ENCODE measurements at regions not wholly inside any gene's neighbourhood (a gene's known extent, or its start where the extent isn't known, plus 50 kb on each side); places are given as distances from the start of the nearest gene placed in this dataset.

DNA sequence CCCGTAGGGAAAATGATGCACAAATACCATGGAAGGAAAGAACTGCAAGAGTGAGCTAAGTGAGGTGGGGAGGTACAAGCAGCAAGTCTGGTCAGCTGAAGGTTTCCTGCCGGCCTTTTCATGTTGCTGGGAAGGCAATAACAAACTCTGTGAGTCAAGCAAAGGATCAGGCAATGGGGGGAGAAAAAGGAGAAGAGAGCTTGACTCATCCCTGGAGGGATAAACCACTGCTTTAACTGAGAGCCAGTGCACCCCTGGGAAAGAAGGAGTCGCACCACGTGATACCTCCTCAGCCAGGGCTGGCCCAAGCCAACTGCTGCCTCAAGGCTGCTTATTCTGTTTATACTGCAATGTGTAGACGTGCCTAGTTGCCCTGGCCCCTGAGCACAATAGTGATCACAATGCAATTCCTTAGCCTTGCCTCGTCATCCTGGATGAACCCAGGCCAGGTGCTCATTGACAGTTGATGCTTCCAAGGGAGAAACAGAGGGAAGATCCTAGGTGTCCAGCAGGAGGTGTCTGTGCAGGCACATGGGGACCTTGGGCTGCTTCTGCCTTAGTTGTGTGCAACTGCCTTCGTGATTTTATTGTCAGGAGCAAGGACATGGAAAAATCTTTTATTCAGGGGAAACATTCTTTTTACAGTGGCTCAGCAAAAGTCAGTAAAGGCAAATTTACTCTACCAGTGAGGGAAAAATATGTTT lies 203.0 kb upstream of the TUT7 start:
- Histone ChIP-seq H2BK5ac (ENCODE audit: low read length) (no peak overlapping the region), H4K8ac (ENCODE audit: low read depth, low read length) (no peak overlapping the region), H3K14ac (ENCODE audit: low read length) (no peak overlapping the region), H2AK5ac (ENCODE audit: low read depth, low read length) (no peak overlapping the region), H3K27me3 (ENCODE audit: control insufficient read depth in 3 of 3, insufficient read depth in 3 of 3, low read depth in 1 of 3, low read length in 3 of 3) (no peaks in the 10 kb centered on the region), H3K36me3 (replicated peaks in 1 of 2; ENCODE audit: control insufficient read depth in 2 of 2, insufficient read depth in 2 of 2, low read length in 2 of 2) (no peaks in the 10 kb centered on the region), H2BK12ac (ENCODE audit: low read length) (no peak overlapping the region), H3K23ac (ENCODE audit: low read depth, low read length, poor library complexity) (peak overlapping the region; percentile 16), H3K18ac (ENCODE audit: low read length) (peak overlapping the region; percentile 5), H3K4me3 (ENCODE audit: low read length in 2 of 2) (no peak overlapping the region), H2BK15ac (ENCODE audit: low read length) (peak overlapping the region; percentile 43), H3K27ac (replicated peaks; ENCODE audit: low read length) (no peak overlapping the region), H3K79me1 (ENCODE audit: low read depth, low read length) (no peaks in the 10 kb centered on the region), H3K4ac (ENCODE audit: low read length) (no peak overlapping the region), H3K9ac (ENCODE audit: low read depth, low read length, poor library complexity) (no peak overlapping the region), H4K91ac (ENCODE audit: low read depth, low read length, poor library complexity) (no peak overlapping the region), H3K9me3 (replicated peaks in 1 of 2; ENCODE audit: control insufficient read depth in 2 of 2, insufficient read depth in 1 of 2, low read depth in 1 of 2, low read length in 2 of 2) (no peaks in the 10 kb centered on the region), H3K4me2 (ENCODE audit: insufficient read depth, low read length, poor library complexity, severe bottlenecking) (no peak overlapping the region), H2BK120ac (ENCODE audit: low read depth, low read length) (no peak overlapping the region), H2AFZ (ENCODE audit: low read length) (no peak overlapping the region), H3K4me1 (ENCODE audit: control insufficient read depth in 2 of 2, insufficient read depth in 1 of 2, low read depth in 1 of 2, low read length in 2 of 2) (peaks cover 0 to 7% of the 10 kb centered on the region in 2 donors)
- no peak for DNase-seq (ENCODE audit: low spot score)
- no CpG with 5 or more reads among the region's 7 CpGs for WGBS, 2 donors (ENCODE audit: extremely low coverage in 2 of 2, insufficient read length in 2 of 2, insufficient replicate concordance in 1 of 2)

DNA sequence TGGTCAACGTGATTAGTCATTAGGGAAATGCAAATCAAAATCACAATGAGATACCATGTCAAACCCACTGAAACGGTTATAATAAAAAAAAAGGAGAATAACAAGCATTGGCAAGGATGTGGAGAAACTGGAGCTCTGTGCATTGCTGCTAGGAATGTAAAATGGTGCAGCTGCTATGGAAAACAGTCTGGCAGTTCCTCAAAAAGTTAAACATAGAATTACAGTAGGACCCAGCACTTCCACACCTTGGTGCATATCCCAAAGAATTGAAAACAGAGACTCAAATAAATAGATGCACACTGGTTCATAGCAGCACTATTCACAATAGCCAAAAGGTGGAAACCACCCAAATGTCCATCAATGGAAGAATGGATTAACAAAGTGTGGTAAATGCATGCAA lies 201.5 kb upstream of the TUT7 start:
- no peaks in the 10 kb centered on the region for H3K27me3 ChIP-seq (ENCODE audit: control insufficient read depth in 3 of 3, insufficient read depth in 3 of 3, low read depth in 1 of 3, low read length in 3 of 3)

DNA sequence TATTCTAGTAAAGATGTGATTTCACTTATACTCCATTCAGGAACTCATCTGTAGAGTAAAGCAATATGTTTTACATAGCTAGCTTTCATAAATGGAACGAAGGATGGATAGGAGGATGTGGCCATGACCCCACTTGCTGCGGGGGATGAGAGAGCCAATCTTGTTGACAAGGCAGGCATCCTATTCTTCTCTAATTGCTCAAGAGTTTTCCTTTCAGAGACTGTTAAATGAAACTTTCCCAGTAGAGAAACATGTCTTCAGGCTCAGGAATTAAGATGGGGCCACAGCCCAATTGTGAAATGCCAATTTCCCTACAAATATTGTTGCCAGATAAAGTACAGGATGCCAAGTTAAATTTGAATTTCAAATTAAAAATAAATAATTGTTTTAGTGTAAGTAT lies 196.2 kb upstream of the TUT7 start:
- Histone ChIP-seq H3K79me1 (ENCODE audit: low read depth, low read length) (no peaks in the 10 kb centered on the region), H3K27ac (replicated peaks; ENCODE audit: low read length) (no peak overlapping the region), H2BK120ac (ENCODE audit: low read depth, low read length) (no peak overlapping the region), H3K18ac (ENCODE audit: low read length) (no peak overlapping the region), H3K9me3 (replicated peaks in 1 of 2; ENCODE audit: control insufficient read depth in 2 of 2, insufficient read depth in 1 of 2, low read depth in 1 of 2, low read length in 2 of 2) (no peaks in the 10 kb centered on the region), H3K27me3 (ENCODE audit: control insufficient read depth in 3 of 3, insufficient read depth in 3 of 3, low read depth in 1 of 3, low read length in 3 of 3) (no peaks in the 10 kb centered on the region), H3K9ac (ENCODE audit: low read depth, low read length, poor library complexity) (no peak overlapping the region), H2AFZ (ENCODE audit: low read length) (no peak overlapping the region), H3K4ac (ENCODE audit: low read length) (no peak overlapping the region), H3K4me2 (ENCODE audit: insufficient read depth, low read length, poor library complexity, severe bottlenecking) (no peak overlapping the region), H3K4me3 (ENCODE audit: low read length in 2 of 2) (no peak overlapping the region), H2BK15ac (ENCODE audit: low read length) (no peak overlapping the region), H2BK12ac (ENCODE audit: low read length) (no peak overlapping the region), H3K4me1 (ENCODE audit: control insufficient read depth in 2 of 2, insufficient read depth in 1 of 2, low read depth in 1 of 2, low read length in 2 of 2) (peaks cover 3 to 8% of the 10 kb centered on the region in 2 donors), H4K8ac (ENCODE audit: low read depth, low read length) (no peak overlapping the region), H3K23ac (ENCODE audit: low read depth, low read length, poor library complexity) (no peak overlapping the region), H4K91ac (ENCODE audit: low read depth, low read length, poor library complexity) (no peak overlapping the region), H3K14ac (ENCODE audit: low read length) (no peak overlapping the region), H2BK5ac (ENCODE audit: low read length) (no peak overlapping the region), H2AK5ac (ENCODE audit: low read depth, low read length) (no peak overlapping the region), H3K36me3 (replicated peaks in 1 of 2; ENCODE audit: control insufficient read depth in 2 of 2, insufficient read depth in 2 of 2, low read length in 2 of 2) (no peaks in the 10 kb centered on the region)
- no CpG with 5 or more reads among the region's 2 CpGs for WGBS, 2 donors (ENCODE audit: extremely low coverage in 2 of 2, insufficient read length in 2 of 2, insufficient replicate concordance in 1 of 2)
- DNase-seq (ENCODE audit: low spot score), result no peak

More for the DNA sequence above, 201.5 kb upstream of the TUT7 start:
- no CpG with 5 or more reads among the region's 2 CpGs for WGBS, 2 donors (ENCODE audit: extremely low coverage in 2 of 2, insufficient read length in 2 of 2, insufficient replicate concordance in 1 of 2)
- H3K4me3 ChIP-seq (ENCODE audit: low read length in 2 of 2), result no peak overlapping the region
- H3K79me1 ChIP-seq (ENCODE audit: low read depth, low read length), result no peaks in the 10 kb centered on the region
- no peak overlapping the region for H2AFZ ChIP-seq (ENCODE audit: low read length)
- H2BK12ac ChIP-seq (ENCODE audit: low read length), result no peak overlapping the region
- DNase-seq (ENCODE audit: low spot score), result no peak
- H3K18ac ChIP-seq (ENCODE audit: low read length), result no peak overlapping the region
- no peak overlapping the region for H3K9ac ChIP-seq (ENCODE audit: low read depth, low read length, poor library complexity)
- H2BK120ac ChIP-seq (ENCODE audit: low read depth, low read length), result no peak overlapping the region
- no peak overlapping the region for H3K14ac ChIP-seq (ENCODE audit: low read length)
- no peak overlapping the region for H4K91ac ChIP-seq (ENCODE audit: low read depth, low read length, poor library complexity)
- H2BK15ac ChIP-seq (ENCODE audit: low read length), result no peak overlapping the region
- H3K27ac ChIP-seq (replicated peaks; ENCODE audit: low read length), result no peak overlapping the region
- H2BK5ac ChIP-seq (ENCODE audit: low read length), result no peak overlapping the region
- no peak overlapping the region for H3K4ac ChIP-seq (ENCODE audit: low read length)
- H3K4me2 ChIP-seq (ENCODE audit: insufficient read depth, low read length, poor library complexity, severe bottlenecking), result no peak overlapping the region
- no peaks in the 10 kb centered on the region for H3K9me3 ChIP-seq (replicated peaks in 1 of 2; ENCODE audit: control insufficient read depth in 2 of 2, insufficient read depth in 1 of 2, low read depth in 1 of 2, low read length in 2 of 2)
- no peak overlapping the region for H3K23ac ChIP-seq (ENCODE audit: low read depth, low read length, poor library complexity)
- no peak overlapping the region for H4K8ac ChIP-seq (ENCODE audit: low read depth, low read length)
- H3K4me1 ChIP-seq (ENCODE audit: control insufficient read depth in 2 of 2, insufficient read depth in 1 of 2, low read depth in 1 of 2, low read length in 2 of 2), result peaks cover 0 to 7% of the 10 kb centered on the region in 2 donors
- H3K36me3 ChIP-seq (replicated peaks in 1 of 2; ENCODE audit: control insufficient read depth in 2 of 2, insufficient read depth in 2 of 2, low read length in 2 of 2), result no peaks in the 10 kb centered on the region
- no peak overlapping the region for H2AK5ac ChIP-seq (ENCODE audit: low read depth, low read length)

DNA sequence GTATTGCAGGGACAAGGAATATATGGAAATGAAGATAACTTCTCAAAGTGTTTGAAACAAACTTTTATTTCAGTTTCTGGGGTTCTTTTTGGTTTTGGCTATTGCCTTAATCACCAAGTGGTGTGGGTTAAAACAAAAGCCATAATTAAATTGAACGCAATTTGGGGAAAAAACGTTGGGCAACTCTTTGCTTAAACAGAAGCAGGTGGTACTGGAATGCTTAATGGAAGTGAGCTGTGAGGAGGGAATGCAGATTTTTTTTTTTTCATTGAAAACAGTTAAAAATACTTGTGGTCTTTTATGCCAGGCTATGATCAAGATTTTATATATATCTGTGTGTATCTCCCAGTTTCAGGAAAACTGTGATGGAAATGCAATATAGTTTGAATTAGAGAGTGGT lies 195.7 kb upstream of the TUT7 start:
- Histone ChIP-seq H2BK15ac (ENCODE audit: low read length) (no peak overlapping the region), H3K79me1 (ENCODE audit: low read depth, low read length) (no peaks in the 10 kb centered on the region), H3K27me3 (ENCODE audit: control insufficient read depth in 3 of 3, insufficient read depth in 3 of 3, low read depth in 1 of 3, low read length in 3 of 3) (no peaks in the 10 kb centered on the region), H3K36me3 (replicated peaks in 1 of 2; ENCODE audit: control insufficient read depth in 2 of 2, insufficient read depth in 2 of 2, low read length in 2 of 2) (no peaks in the 10 kb centered on the region), H3K14ac (ENCODE audit: low read length) (no peak overlapping the region), H2BK5ac (ENCODE audit: low read length) (no peak overlapping the region), H3K4ac (ENCODE audit: low read length) (no peak overlapping the region), H3K27ac (replicated peaks; ENCODE audit: low read length) (no peak overlapping the region), H2AFZ (ENCODE audit: low read length) (peak overlapping the region; percentile 41), H2BK12ac (ENCODE audit: low read length) (no peak overlapping the region), H3K9ac (ENCODE audit: low read depth, low read length, poor library complexity) (no peak overlapping the region), H2AK5ac (ENCODE audit: low read depth, low read length) (no peak overlapping the region), H3K4me2 (ENCODE audit: insufficient read depth, low read length, poor library complexity, severe bottlenecking) (no peak overlapping the region), H3K9me3 (replicated peaks in 1 of 2; ENCODE audit: control insufficient read depth in 2 of 2, insufficient read depth in 1 of 2, low read depth in 1 of 2, low read length in 2 of 2) (no peaks in the 10 kb centered on the region), H4K91ac (ENCODE audit: low read depth, low read length, poor library complexity) (no peak overlapping the region), H3K4me1 (ENCODE audit: control insufficient read depth in 2 of 2, insufficient read depth in 1 of 2, low read depth in 1 of 2, low read length in 2 of 2) (peaks cover 3 to 8% of the 10 kb centered on the region in 2 donors), H3K23ac (ENCODE audit: low read depth, low read length, poor library complexity) (no peak overlapping the region), H4K8ac (ENCODE audit: low read depth, low read length) (no peak overlapping the region), H3K4me3 (ENCODE audit: low read length in 2 of 2) (no peak overlapping the region), H2BK120ac (ENCODE audit: low read depth, low read length) (no peak overlapping the region), H3K18ac (ENCODE audit: low read length) (no peak overlapping the region)
- WGBS, 2 donors (ENCODE audit: extremely low coverage in 2 of 2, insufficient read length in 2 of 2, insufficient replicate concordance in 1 of 2), result no CpG with 5 or more reads among the region's 2 CpGs
- DNase-seq (ENCODE audit: low spot score), result no peak

Data from neuronal stem cell (in vitro differentiated cells).